ENCODE measurements at regions not wholly inside any gene's neighbourhood (a gene's known extent, or its start where the extent isn't known, plus 50 kb on each side); places are given as distances from the start of the nearest gene placed in this dataset.

DNA sequence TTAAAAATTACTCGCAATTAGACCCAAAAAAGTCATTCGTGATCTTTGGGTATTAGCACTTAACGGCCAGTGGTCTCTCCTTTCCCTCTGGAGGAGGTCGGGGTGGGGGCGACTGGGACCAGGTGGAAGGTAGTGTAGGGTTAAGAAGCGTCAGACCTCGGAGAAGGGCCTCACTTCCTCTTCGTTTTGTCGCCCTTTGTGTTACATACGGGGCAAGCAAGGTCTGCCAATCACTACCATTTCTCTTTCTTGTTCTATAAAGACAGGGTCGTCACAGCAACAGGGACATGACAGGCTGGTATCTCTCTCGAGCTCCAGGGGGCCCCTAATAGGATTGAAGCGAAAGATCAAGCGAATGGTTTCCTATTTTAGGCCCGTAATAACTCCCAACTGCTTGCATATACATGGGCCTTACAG, 136.6 kb downstream of the INSIG2 start:
- no peak for TF ChIP-seq SP1 (CRISPR knock-in tag; conservative IDR thresholded peaks at IDR 0.05)
- no peak for TF ChIP-seq ATF1 (CRISPR knock-in tag; IDR thresholded peaks at IDR 0.05)
- TF ChIP-seq ZNF121 (CRISPR knock-in tag; IDR thresholded peaks at IDR 0.05), result no peak
- TF ChIP-seq, protein P1, sequence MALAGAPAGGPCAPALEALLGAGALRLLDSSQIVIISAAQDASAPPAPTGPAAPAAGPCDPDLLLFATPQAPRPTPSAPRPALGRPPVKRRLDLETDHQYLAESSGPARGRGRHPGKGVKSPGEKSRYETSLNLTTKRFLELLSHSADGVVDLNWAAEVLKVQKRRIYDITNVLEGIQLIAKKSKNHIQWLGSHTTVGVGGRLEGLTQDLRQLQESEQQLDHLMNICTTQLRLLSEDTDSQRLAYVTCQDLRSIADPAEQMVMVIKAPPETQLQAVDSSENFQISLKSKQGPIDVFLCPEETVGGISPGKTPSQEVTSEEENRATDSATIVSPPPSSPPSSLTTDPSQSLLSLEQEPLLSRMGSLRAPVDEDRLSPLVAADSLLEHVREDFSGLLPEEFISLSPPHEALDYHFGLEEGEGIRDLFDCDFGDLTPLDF (CRISPR knock-in tag; IDR thresholded peaks at IDR 0.05), result no peak
- TF ChIP-seq, protein P2, sequence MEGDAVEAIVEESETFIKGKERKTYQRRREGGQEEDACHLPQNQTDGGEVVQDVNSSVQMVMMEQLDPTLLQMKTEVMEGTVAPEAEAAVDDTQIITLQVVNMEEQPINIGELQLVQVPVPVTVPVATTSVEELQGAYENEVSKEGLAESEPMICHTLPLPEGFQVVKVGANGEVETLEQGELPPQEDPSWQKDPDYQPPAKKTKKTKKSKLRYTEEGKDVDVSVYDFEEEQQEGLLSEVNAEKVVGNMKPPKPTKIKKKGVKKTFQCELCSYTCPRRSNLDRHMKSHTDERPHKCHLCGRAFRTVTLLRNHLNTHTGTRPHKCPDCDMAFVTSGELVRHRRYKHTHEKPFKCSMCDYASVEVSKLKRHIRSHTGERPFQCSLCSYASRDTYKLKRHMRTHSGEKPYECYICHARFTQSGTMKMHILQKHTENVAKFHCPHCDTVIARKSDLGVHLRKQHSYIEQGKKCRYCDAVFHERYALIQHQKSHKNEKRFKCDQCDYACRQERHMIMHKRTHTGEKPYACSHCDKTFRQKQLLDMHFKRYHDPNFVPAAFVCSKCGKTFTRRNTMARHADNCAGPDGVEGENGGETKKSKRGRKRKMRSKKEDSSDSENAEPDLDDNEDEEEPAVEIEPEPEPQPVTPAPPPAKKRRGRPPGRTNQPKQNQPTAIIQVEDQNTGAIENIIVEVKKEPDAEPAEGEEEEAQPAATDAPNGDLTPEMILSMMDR (IDR thresholded peaks at IDR 0.05), result no peak
- TF ChIP-seq FOXK1 (CRISPR knock-in tag; IDR thresholded peaks at IDR 0.05), result no peak
- TF ChIP-seq CREB1 (CRISPR knock-in tag; IDR thresholded peaks at IDR 0.05), result no peak
- no peak for TF ChIP-seq SMAD3 (CRISPR knock-in tag; IDR thresholded peaks at IDR 0.05; ENCODE audit: borderline replicate concordance)

All from WTC11 (cell line).